RWPE2 (cell line): ENCODE measurements at regions not wholly inside any gene's neighbourhood (a gene's known extent, or its start where the extent isn't known, plus 50 kb on each side); places are given as distances from the start of the nearest gene placed in this dataset.

Source experiments
- ATAC-seq: fragments of 200-7000 bp; cut with Tn5 transposase; 3 replicates; pipeline ENCODE4 v1.9.1; 2021; ENCODE audit warnings: low read depth
- DNase-seq: peaks from one replicate; pipeline ENCODE4 v3.0.0-alpha.2; 2020; ENCODE audit warnings: low spot score
- H3K27ac ChIP-seq: fragments of 450-650 bp; 2 replicates; pipeline ENCODE4 v1.5.1; 2017; ENCODE audit warnings: mild to moderate bottlenecking; ENCODE audit not compliant: poor library complexity, severe bottlenecking
- H3K27me3 ChIP-seq: fragments of 250-450 bp; sonication (Bioruptor Pico); 2 replicates; pipeline ENCODE4 v1.5.1; 2021; ENCODE audit warnings: mild to moderate bottlenecking, moderate library complexity; ENCODE audit not compliant: insufficient read depth, poor library complexity, severe bottlenecking
- H3K36me3 ChIP-seq: fragments of 250-450 bp; sonication (Bioruptor Pico); 2 replicates; pipeline ENCODE4 v1.5.1; 2020; ENCODE audit warnings: low read depth, mild to moderate bottlenecking, moderate library complexity
- H3K4me1 ChIP-seq: fragments of 250-450 bp; sonication (Bioruptor Pico); 2 replicates; pipeline ENCODE4 v1.5.1; 2021; ENCODE audit warnings: mild to moderate bottlenecking, moderate library complexity; ENCODE audit not compliant: insufficient read depth, poor library complexity, severe bottlenecking
- H3K4me3 ChIP-seq: fragments of 250-450 bp; sonication (Bioruptor Pico); 2 replicates; pipeline ENCODE4 v1.5.1; 2021; ENCODE audit warnings: mild to moderate bottlenecking, moderate library complexity; ENCODE audit not compliant: severe bottlenecking
- H3K9me3 ChIP-seq: fragments of 250-450 bp; sonication (Bioruptor Pico); 2 replicates; pipeline ENCODE4 v1.5.1; 2021; ENCODE audit warnings: mild to moderate bottlenecking, moderate library complexity; ENCODE audit not compliant: severe bottlenecking
- CTCF ChIP-seq: fragments of 450-650 bp; IDR thresholded peaks from one replicate; pipeline ENCODE4 v1.5.1; 2017; ENCODE audit warnings: mild to moderate bottlenecking, moderate library complexity; ENCODE audit not compliant: poor library complexity, severe bottlenecking

- H3K9me3 ChIP-seq: no peaks in the 10 kb centered on the region
- no peak overlapping the region for H3K27ac ChIP-seq
- H3K4me3 ChIP-seq: no peak overlapping the region
- ATAC-seq (no peak), DNase-seq (no peak)
- peaks cover 49% of the 10 kb centered on the region for H3K27me3 ChIP-seq
- H3K4me1 ChIP-seq: no peaks in the 10 kb centered on the region
- no peak for TF ChIP-seq CTCF
- H3K36me3 ChIP-seq: no peaks in the 10 kb centered on the region
These were observed 75.9 kb downstream of the EDN3 start for GRCh38 chr20:59376109-59376841.

DNA sequence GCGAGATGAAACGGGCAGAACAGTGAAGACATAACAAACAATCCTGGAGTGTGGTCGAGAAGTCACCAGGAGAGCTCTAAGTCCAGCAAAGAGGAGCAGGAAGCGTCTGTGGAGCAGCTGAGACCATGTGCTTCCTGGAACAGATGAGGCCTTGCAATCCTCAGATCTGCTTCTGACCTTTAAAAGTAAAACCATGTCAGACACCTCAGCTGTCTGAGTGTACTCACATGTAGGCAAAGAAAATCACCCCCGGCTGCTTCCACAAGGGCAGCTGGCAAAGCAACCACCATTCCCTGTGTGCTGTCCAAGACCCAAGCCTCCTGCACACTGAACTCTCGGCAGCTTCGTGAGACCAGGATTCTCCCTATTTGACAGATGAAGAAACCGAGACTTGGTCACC lies 76.6 kb downstream of the EDN3 start:
- DNase-seq: no peak
- H3K27me3 ChIP-seq: peaks cover 50% of the 10 kb centered on the region
- TF ChIP-seq CTCF: no peak

DNA sequence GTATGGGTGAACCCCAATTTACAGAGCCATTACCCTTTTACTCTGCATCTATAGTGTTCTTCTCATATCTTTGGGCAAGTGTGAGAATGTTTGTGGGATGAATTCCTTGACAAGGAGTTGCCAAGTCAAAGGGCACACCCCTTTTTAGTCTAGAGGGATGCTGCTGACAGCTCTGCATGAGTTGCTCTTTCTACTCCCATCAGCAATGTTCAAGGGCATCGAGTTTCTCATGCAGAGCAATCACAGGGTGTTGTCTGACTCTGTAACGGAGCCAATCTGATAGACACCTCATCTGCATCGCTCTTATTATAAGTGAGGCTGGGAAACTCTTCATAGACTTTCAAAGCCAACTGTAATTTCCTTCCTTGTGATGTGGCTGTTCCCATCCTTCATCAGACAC lies 77.4 kb downstream of the EDN3 start:
- Histone ChIP-seq H3K4me3 (no peak overlapping the region), H3K36me3 (no peaks in the 10 kb centered on the region), H3K27me3 (peaks cover 52% of the 10 kb centered on the region), H3K9me3 (no peaks in the 10 kb centered on the region), H3K4me1 (no peaks in the 10 kb centered on the region), H3K27ac (no peak overlapping the region)
- no peak for TF ChIP-seq CTCF
- no peak for DNase-seq
- no peak for ATAC-seq

More for the DNA sequence above, 76.6 kb downstream of the EDN3 start:
- H3K9me3 ChIP-seq: no peaks in the 10 kb centered on the region
- H3K36me3 ChIP-seq: no peaks in the 10 kb centered on the region
- no peak overlapping the region for H3K27ac ChIP-seq
- ATAC-seq: no peak
- H3K4me1 ChIP-seq: no peaks in the 10 kb centered on the region
- no peak overlapping the region for H3K4me3 ChIP-seq

GRCh38 chr20:59378396-59378795 lies 78.0 kb downstream of the EDN3 start:
- TF ChIP-seq CTCF: no peak
- H3K27ac ChIP-seq: no peak overlapping the region
- no peaks in the 10 kb centered on the region for H3K4me1 ChIP-seq
- H3K27me3 ChIP-seq: peaks cover 54% of the 10 kb centered on the region
- DNase-seq: no peak
- H3K4me3 ChIP-seq: no peak overlapping the region
- ATAC-seq: no peak
- H3K9me3 ChIP-seq: no peaks in the 10 kb centered on the region
- H3K36me3 ChIP-seq: no peaks in the 10 kb centered on the region

DNA sequence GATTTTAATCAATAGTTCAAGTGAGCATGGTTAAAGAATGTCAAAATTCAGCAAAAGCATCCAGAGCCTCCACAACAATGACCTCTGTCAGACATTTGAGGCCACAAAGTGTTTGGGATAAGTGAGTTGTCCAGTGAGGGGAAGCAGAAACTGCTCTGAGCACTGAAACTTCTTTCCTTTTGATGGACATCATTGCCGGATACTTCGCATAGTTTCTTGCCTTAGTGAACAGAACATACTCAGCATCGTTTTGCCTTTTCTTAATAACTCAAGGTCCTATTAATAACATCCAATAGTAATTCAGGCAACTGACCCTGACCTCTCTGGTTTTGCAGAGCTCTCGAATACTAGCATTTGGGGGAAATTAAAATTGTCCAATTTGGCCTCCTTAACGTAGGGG lies 78.6 kb downstream of the EDN3 start:
- H3K27me3 ChIP-seq: peaks cover 56% of the 10 kb centered on the region
- no peak overlapping the region for H3K4me3 ChIP-seq
- ATAC-seq: no peak
- H3K36me3 ChIP-seq: no peaks in the 10 kb centered on the region
- DNase-seq: no peak
- no peak overlapping the region for H3K27ac ChIP-seq
- TF ChIP-seq CTCF: no peak
- H3K9me3 ChIP-seq: no peaks in the 10 kb centered on the region
- no peaks in the 10 kb centered on the region for H3K4me1 ChIP-seq
